GM13976 (cell line): ENCODE measurements at regions not wholly inside any gene's neighbourhood (a gene's known extent, or its start where the extent isn't known, plus 50 kb on each side); places are given as distances from the start of the nearest gene placed in this dataset.
"Not testable (repeated sequence)": the region's sequence is repeated elsewhere in the genome, so short reads cannot be mapped to it uniquely, and the experiment has no call there.

Source experiments
- DNase-seq: peaks from one replicate; pipeline ENCODE4 v3.0.0; 2012; ENCODE audit warnings: low spot score
- CTCF ChIP-seq: IDR thresholded peaks from 2 replicates; pipeline ENCODE4 v1.5.1; 2012; ENCODE audit warnings: borderline replicate concordance, mild to moderate bottlenecking; ENCODE audit not compliant: insufficient read depth; ENCODE audit errors: extremely low read depth, missing control alignments, control extremely low read depth
- in situ Hi-C: fragments of 300-500 bp; cut with MboI; formaldehyde crosslinking; loops from one replicate; pipeline ENCODE4 v1.12.0; 2022; ENCODE audit warnings: low sequenced_read_pairs, mixed read lengths, inconsistent platforms; ENCODE audit not compliant: unreplicated experiment

DNA sequence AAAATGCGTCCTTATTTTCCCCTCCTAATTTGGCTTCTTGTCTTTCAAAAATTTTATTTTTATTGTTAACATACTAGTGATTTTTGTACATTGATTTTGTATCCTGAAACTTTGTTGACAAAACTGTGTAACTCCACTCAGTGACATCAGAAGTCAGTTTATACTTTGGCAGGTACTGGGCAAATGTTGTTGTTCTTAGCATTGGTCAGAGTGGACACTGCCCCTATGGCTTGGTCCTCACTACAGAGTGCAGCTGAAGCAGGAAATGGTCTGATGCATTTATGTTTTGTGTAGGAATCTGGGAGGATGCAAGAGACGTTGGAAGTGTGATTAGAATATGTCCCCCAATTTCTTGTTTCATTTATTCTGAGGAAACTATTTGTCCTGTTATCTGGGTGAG is 205.5 kb upstream of the CENPE start:
- no peak for TF ChIP-seq CTCF
- no peak for DNase-seq
- in situ Hi-C loops = no loop called here

- TF ChIP-seq CTCF = no peak
- DNase-seq = no peak
- in situ Hi-C loops = no loop called here
These were observed 204.1 kb upstream of the CENPE start for GRCh38 chr4:103402198-103402597.

DNA sequence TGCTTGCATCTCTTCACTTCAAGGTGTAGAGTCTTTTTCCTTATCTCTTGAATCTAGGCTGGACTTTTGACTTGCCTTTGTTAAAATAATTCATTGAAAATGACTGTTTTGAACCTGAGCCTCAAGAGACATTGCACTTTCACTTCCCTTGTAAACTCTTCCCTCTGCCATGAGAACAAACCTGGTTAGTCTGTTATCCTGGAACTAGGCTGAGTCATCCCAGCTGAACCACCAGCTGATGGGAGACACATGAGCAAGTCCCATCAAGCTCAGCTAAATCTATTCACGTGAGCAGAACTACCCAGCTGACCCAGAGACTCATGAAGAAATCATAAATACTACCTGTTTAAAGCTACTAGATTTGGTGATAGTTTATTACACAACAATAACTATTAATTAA is 202.3 kb upstream of the CENPE start:
- in situ Hi-C loops = no loop called here
- TF ChIP-seq CTCF = no peak
- DNase-seq = no peak

GRCh38 chr4:103397541-103397940 is 199.4 kb upstream of the CENPE start:
- in situ Hi-C loops = no loop called here
- no peak for DNase-seq
- no peak for TF ChIP-seq CTCF

DNA sequence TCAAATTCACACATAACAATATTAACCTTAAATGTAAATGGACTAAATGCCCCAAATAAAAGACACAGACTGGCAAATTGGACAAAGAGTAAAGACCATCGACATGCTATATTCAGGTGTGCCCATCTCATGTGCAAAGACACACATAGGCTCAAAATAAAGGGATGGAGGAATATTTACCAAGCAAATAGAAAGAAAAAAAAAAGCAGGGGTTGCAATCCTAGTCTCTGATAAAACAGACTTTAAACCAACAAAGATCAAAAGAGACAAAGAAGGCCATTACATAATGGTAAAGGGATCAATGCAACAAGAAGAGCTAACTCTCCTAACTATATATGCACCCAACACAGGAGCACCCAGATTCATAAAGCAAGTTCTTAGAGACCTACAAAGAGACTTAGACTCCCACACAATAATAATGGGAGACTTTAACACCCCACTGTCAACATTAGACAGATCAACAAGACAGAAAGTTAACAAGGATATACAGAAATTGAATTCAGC is 189.4 kb upstream of the CENPE start:
- DNase-seq, in situ Hi-C loops: not testable (repeated sequence)

GRCh38 chr4:103385565-103385964 is 187.4 kb upstream of the CENPE start:
- DNase-seq, in situ Hi-C loops: not testable (repeated sequence)

DNA sequence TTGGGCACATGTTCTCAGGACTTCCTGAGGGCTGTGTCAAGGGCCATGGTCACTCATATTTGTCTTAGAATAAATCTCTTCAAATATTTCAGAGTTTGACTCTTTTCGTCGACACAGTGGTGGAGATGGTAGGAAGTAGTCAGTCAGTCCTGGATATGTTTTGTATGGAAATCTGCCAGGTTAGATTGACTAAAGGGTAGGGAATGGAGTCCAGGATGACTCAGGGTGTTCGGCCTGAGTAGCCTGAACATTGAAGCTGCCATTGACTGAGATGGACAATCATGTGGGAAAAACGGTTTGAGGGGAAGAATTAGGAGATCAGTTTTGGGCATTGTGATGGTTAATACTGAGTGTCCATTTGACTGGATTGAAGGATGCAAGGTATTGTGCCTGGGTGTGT is 177.1 kb upstream of the CENPE start:
- in situ Hi-C loops = no loop called here
- no peak for DNase-seq
- TF ChIP-seq CTCF = no peak

GRCh38 chr4:103374758-103375157 is 176.6 kb upstream of the CENPE start:
- TF ChIP-seq CTCF = no peak
- no peak for DNase-seq
- in situ Hi-C loops = no loop called here
